Left renal pelvis (tissue), 4 donors: ENCODE measurements at regions not wholly inside any gene's neighbourhood (a gene's known extent, or its start where the extent isn't known, plus 50 kb on each side); places are given as distances from the start of the nearest gene placed in this dataset.

Experiments used
- DNase-seq, 4 donors: peaks; one replicate each; pipeline ENCODE4 v3.0.0-alpha.2; 2013; ENCODE audit warnings: low read depth in 4 of 4, low spot score in 3 of 4

DNA sequence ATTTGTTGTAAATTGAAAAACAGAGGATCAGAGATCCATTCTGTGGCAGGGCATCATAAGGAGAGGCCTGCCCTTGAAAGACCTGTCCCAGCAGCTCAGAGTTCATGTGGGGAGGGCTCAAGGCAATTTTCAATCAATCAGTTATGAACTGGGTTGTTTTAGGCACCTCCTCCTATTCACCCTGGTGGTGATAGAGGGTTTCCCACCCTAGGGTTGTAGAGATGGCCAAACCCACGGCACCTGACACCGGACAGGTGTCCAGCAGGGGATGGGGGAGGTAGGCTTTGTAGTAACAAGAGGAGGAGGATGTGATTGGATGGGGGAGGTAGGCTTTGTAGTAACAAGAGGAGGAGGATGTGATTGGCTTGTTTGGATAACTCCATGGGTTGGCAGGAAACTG lies 205.7 kb downstream of the SOCS6 start:
- DNase-seq = no peak

- DNase-seq = no peak
Observed at GRCh38 chr18:70493461-70493860, 204.6 kb downstream of the SOCS6 start.

DNA sequence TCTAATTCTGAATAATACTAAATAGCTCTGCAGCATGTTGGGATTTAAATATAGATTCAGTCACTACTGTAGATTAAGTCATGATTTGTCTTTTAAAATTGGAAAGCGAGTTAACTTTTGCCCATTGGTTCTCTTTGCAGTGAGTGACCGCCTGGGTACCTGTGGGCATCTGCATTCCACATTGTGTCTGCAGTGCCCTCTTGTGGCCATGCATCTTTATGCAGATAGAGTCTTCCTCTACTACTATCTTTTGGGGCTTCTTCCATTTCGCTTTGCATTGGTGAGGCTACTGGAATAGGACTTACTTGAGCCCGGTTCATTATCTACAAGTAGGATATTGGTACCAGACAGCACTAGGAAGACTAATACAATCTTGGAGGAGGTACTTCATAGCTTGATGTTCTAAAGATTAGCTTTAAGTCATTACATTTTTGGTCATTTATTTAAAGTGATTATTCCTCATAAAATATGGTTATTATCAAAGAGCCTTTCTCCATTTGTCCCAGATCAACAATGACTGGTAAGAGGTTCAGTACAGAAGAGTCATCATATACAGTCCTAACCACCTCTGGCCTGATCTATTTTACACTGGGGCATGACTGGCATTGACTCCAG lies 203.0 kb downstream of the SOCS6 start:
- peak in 1 of 4 donors; percentile 9 for DNase-seq

DNA sequence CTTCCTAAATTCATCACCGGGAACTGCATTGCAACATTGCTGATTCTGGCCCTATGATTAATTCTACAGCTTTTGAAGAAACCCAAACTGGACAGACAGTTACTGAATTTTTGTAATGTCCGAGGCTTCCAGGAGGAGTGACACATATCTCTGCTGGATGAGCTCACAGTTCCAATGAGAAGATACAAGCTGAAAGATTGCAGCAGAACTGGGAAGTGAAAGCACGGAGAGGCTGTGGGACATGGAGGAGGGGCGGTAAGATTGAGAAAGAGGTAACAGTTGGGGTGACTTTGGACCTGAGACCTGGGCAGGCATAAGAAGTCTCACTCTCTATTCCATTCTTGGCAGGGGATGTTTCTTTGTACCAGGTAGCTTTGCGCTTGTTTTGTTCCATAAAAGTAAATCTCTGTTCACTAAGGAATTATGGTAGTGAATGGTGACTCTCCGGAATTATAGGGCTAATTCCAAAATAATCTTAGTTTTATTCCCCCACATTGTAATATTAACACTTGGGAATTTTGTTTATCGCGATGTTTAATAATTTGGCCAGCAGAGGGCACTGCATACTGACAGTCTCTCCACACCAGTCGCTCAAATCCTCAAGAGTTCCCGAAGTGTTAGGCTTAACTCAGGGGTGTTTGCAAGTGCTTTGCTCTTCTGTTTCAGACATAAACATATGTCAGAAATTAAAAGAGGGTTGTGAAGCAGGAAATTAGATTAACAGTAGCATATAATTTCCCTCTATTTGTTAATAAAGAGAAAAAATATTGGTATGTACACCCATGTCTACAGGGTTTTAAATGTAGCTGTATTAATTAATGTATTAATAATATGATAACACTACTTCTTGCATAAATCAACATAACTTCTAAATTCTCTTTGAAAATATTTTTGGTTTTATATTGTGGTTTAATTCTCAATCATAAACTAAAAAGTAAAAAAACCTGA lies 201.4 kb downstream of the SOCS6 start:
- peak in 3 of 4 donors; percentile 25 to 42 (median 39) for DNase-seq

DNA sequence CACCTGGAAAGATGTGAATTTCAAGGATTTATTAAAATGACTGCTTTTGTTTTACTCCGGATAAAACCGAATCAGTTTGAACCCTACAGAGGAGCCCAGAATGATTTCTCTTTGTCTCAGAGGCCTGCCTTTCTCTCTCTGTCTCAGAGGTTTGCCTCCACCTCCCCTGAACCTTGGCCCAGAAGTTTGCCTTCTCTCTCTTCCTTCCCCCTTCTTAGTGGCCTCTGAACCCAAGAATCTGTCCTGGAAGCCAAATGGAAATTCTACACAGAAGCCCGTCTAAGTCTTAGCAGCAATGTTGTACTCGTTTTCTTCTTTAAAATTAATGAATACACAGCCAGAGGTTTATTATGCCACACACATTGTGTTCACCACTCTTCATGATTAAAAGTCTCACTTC lies 200.7 kb downstream of the SOCS6 start:
- DNase-seq = no peak

- peak in 2 of 4 donors; percentile 5 to 29 for DNase-seq
Observed at GRCh38 chr18:70469916-70470315, 181.1 kb downstream of the SOCS6 start.

GRCh38 chr18:70468861-70469547 lies 180.2 kb downstream of the SOCS6 start:
- DNase-seq = no peak

DNA sequence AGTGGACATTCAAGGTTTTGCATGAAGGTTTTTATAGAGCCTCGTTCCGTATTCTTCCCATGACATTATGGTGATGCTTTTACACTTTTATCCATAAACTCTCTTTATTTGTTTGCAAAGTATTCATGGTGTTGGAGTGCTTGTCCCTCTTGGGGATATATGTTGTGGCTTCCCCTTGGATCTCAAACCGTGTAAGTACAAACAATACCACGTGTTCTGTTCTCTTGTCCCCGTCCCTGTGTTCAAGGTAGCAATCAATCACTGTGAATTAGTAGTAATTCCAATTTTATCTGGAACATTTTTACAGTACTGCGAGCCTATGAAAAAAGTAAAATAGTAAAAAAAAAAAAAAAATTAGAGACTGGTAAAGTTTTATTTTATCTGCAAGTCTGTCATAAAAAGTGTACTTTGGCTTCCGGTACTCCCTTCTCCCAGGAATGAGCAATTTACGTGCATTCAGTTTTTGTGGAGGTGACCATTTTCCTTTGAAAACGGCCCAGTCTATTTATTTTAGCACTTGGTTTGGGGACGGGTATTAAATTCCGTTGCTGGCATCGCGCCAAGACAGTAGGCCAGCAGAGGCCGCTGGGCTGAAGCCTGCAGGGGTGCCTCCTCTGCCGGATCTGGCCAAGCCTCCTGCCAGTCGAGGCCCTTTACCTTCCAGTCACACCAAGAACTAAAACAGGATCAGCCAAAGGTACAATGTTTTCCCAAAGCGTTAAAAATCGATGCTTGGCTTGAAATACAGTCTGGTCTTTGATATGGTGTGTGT lies 175.7 kb downstream of the SOCS6 start:
- peak; percentile 64 to 74 (median 69) for DNase-seq

DNA sequence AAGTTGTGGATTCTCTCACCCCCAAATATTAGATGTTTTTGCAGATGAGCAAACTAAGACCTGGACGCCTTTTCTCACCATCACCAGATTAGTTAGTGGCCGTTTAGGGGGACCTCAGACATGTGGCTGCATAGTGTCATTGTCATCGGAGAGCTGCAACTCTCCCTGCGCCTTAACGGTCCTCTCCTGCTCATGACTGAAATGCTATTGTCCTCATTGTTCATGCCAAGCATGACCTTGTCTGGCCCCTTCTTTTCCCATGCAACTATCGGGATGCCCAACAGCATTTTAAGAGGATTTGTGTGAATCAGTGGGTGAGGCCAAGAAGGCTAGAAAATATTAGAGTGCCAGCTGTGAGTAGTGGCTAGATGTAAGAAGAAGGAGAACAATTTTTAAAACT lies 174.2 kb downstream of the SOCS6 start:
- no peak for DNase-seq

GRCh38 chr18:70462078-70462439 lies 173.2 kb downstream of the SOCS6 start:
- DNase-seq = no peak

DNA sequence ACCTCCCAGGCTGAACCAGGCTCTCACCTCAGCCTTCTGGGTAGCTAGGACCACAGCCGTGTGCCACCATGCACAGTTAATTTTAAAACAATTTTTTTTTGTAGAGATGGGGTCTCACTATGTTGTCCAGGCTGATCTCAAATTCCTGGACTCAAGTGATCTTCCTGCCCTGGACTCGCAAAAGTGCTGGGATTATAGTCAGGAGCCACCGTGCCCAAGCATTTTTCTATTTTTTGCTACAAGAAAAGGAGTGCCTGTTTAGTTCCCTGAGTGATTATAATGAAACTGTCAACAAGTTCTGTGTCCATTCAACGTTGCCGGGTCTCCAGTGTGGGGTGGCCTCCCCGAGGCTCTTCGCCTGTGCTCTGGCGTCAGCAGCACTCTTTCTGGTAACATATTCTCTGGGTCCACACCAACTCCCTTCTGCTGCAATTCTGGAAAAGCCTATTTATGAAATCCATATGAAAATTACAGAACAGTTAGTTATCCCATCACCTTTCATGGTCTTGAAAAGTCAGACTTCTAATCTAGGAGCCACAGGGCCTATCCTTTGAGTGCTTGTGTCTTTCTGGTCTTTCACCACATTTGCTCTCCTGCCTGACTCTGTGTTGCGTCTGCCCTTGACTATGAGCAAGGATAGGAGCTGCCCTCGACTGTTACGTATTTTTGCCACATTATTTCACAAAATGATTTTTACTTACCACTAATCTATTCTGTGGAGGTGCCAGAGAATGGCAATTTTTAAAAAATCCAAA lies 172.7 kb downstream of the SOCS6 start:
- no peak for DNase-seq

GRCh38 chr18:70459731-70460130 lies 170.9 kb downstream of the SOCS6 start:
- DNase-seq = no peak

GRCh38 chr18:70459251-70459650 lies 170.4 kb downstream of the SOCS6 start:
- no peak for DNase-seq

GRCh38 chr18:70457788-70458187 lies 168.9 kb downstream of the SOCS6 start:
- DNase-seq = no peak

DNA sequence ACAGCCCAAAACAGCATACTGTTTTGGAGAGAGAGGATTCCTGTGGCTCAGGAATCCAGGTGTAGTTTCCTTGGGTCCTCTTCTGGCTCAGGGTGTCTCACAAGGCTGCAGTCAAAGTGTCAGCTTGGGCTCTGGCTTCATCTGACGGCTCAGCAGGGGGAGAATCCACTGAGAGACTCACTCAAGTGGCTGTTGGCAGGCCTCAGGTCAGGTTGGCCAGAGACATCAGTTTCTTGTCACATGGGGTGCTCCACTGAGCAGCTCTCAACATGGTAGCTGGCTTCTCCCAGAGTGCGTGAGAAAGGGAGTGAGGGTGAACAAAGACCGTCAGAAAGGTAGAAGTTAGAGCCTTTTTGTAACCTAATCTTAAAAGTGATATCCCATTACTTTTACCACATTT lies 168.4 kb downstream of the SOCS6 start:
- no peak for DNase-seq

GRCh38 chr18:70456376-70456775 lies 167.5 kb downstream of the SOCS6 start:
- no peak for DNase-seq

- no peak for DNase-seq
Observed at GRCh38 chr18:70455731-70456130, 166.9 kb downstream of the SOCS6 start.

GRCh38 chr18:70454704-70455322 lies 166.0 kb downstream of the SOCS6 start:
- peak in 2 of 4 donors; percentile 5 to 40 for DNase-seq

- no peak for DNase-seq
Observed at GRCh38 chr18:70453058-70453775, 164.4 kb downstream of the SOCS6 start.
